ENCODE measurements at regions not wholly inside any gene's neighbourhood (a gene's known extent, or its start where the extent isn't known, plus 50 kb on each side); places are given as distances from the start of the nearest gene placed in this dataset.

- no peak for TF ChIP-seq TCF7L2 (IDR thresholded peaks at IDR 0.05; ENCODE audit: low read depth, low read length)
- H3K27ac ChIP-seq (ENCODE audit: low read length): no peak overlapping the region
- no peaks in the 10 kb centered on the region for H3K36me3 ChIP-seq (ENCODE audit: control insufficient read depth, insufficient read depth, low read length)
- no peaks in the 10 kb centered on the region for H3K9me3 ChIP-seq (ENCODE audit: control insufficient read depth, insufficient read depth, low read depth, low read length)
- intact Hi-C loops (cut with micrococcal nuclease; ENCODE audit: unreplicated experiment) (no loop called here), in situ Hi-C loops (cut with HindIII; ENCODE audit: low pct_unique_long_range_greater_than_20kb, low sequenced_read_pairs) (no loop called here)
- no peak overlapping the region for H3K4me3 ChIP-seq (ENCODE audit: low read depth in 2 of 2, low read length in 2 of 2)
- no TSS peak for BruUV-seq (replicated peaks)
- POLR2A ChIA-PET: no interaction called here
- no peaks in the 10 kb centered on the region; the same call in 1 of the 2 replicates for H3K27me3 ChIP-seq (ENCODE audit: control insufficient read depth, insufficient read depth, low read length)
- no peak for DNase-seq (ENCODE audit: low read depth, low spot score)
- CTCF ChIA-PET: interaction anchor here (0.6 kb wide), 1 partner anchor 59 kb away, joined by 3 read pairs; no protein-coding TSS in a partner anchor
- no peaks in the 10 kb centered on the region for H3K4me1 ChIP-seq (ENCODE audit: control insufficient read depth, insufficient read depth, low read length)
- ATAC-seq: no peak
These were observed 210.8 kb downstream of the DAD1 start for GRCh38 chr14:22378181-22378580.

GRCh38 chr14:22375321-22375930 is 213.6 kb downstream of the DAD1 start:
- Histone ChIP-seq H3K9me3 (ENCODE audit: control insufficient read depth, insufficient read depth, low read depth, low read length) (no peaks in the 10 kb centered on the region), H3K4me1 (ENCODE audit: control insufficient read depth, insufficient read depth, low read length) (no peaks in the 10 kb centered on the region), H3K4me3 (ENCODE audit: low read depth in 2 of 2, low read length in 2 of 2) (no peak overlapping the region), H3K36me3 (ENCODE audit: control insufficient read depth, insufficient read depth, low read length) (no peaks in the 10 kb centered on the region), H3K27me3 (ENCODE audit: control insufficient read depth, insufficient read depth, low read length) (no peaks in the 10 kb centered on the region; the same call in 1 of the 2 replicates), H3K27ac (ENCODE audit: low read length) (no peak overlapping the region)
- in situ Hi-C loops (cut with HindIII; ENCODE audit: low pct_unique_long_range_greater_than_20kb, low sequenced_read_pairs) (no loop called here), intact Hi-C loops (cut with micrococcal nuclease; ENCODE audit: unreplicated experiment) (loop anchor here (1.0 kb wide), 1 partner anchor 56 kb away; no protein-coding TSS in a partner anchor)
- peak; percentile 33 for DNase-seq (ENCODE audit: low read depth, low spot score)
- BruUV-seq (replicated peaks): no TSS peak
- POLR2A ChIA-PET: no interaction called here
- TF ChIP-seq POLR2AphosphoS5 (IDR thresholded peaks at IDR 0.05; ENCODE audit: low read depth, low read length): no peak
- peak; percentile 59; the same call in 1 of the 2 replicates for TF ChIP-seq CTCF (IDR thresholded peaks at IDR 0.05)
- CTCF ChIA-PET: interaction anchor here (0.6 to 1.3 kb wide), 5 partner anchors 54 to 462 kb away, joined by 3 to 23 read pairs (median 3); no protein-coding TSS in a partner anchor
- peak; percentile 71; the same call in 1 of the 2 replicates for ATAC-seq

GRCh38 chr14:22370084-22370847 is 218.8 kb downstream of the DAD1 start:
- Histone ChIP-seq H3K9me3 (ENCODE audit: control insufficient read depth, insufficient read depth, low read depth, low read length) (no peaks in the 10 kb centered on the region), H3K36me3 (ENCODE audit: control insufficient read depth, insufficient read depth, low read length) (no peaks in the 10 kb centered on the region), H3K4me3 (ENCODE audit: low read depth in 2 of 2, low read length in 2 of 2) (no peak overlapping the region), H3K4me1 (ENCODE audit: control insufficient read depth, insufficient read depth, low read length) (no peaks in the 10 kb centered on the region), H3K27ac (ENCODE audit: low read length) (no peak overlapping the region), H3K27me3 (ENCODE audit: control insufficient read depth, insufficient read depth, low read length) (no peaks in the 10 kb centered on the region; the same call in 1 of the 2 replicates)
- POLR2A ChIA-PET: no interaction called here
- intact Hi-C loops (cut with micrococcal nuclease; ENCODE audit: unreplicated experiment): no loop called here
- BruUV-seq (replicated peaks): no TSS peak
- ATAC-seq (no peak), DNase-seq (ENCODE audit: low read depth, low spot score) (no peak)
- no peak for TF ChIP-seq CTCF (IDR thresholded peaks at IDR 0.05)
- TF ChIP-seq SIN3A (IDR thresholded peaks at IDR 0.05; ENCODE audit: borderline replicate concordance, insufficient read depth, low read depth, low read length): no peak
- no peak for TF ChIP-seq POLR2AphosphoS5 (IDR thresholded peaks at IDR 0.05; ENCODE audit: low read depth, low read length)
- TF ChIP-seq TCF7L2 (IDR thresholded peaks at IDR 0.05; ENCODE audit: low read depth, low read length): no peak
- TF ChIP-seq REST (IDR thresholded peaks at IDR 0.05; ENCODE audit: insufficient read depth in 1 of 2, low read depth in 2 of 2, low read length in 1 of 2): no peak
- in situ Hi-C loops (cut with HindIII; ENCODE audit: low pct_unique_long_range_greater_than_20kb, low sequenced_read_pairs): no loop called here
- CTCF ChIA-PET: interaction anchor here (1.0 kb wide), 1 partner anchor 14 kb away, joined by 3 read pairs; no protein-coding TSS in a partner anchor
